ENCODE measurements at regions not wholly inside any gene's neighbourhood (a gene's known extent, or its start where the extent isn't known, plus 50 kb on each side); places are given as distances from the start of the nearest gene placed in this dataset.

GRCh38 chr4:134328741-134329140, 127.2 kb upstream of the PABPC4L start:
- CTCF ChIA-PET, result no interaction called here
- POLR2A ChIA-PET, result no interaction called here
- DNase-seq (ENCODE audit: extremely low spot score), result no peak
- TF ChIP-seq SUZ12 (IDR thresholded peaks at IDR 0.05), result no peak
- TF ChIP-seq NFRKB (IDR thresholded peaks at IDR 0.05), result no peak
- TF ChIP-seq L3MBTL2 (conservative IDR thresholded peaks at IDR 0.05), result no peak
- no peak for TF ChIP-seq FOXA1 (IDR thresholded peaks at IDR 0.05)

GRCh38 chr4:134327274-134328122, 125.9 kb upstream of the PABPC4L start:
- TF ChIP-seq SUZ12 (IDR thresholded peaks at IDR 0.05) (no peak), ARNT (IDR thresholded peaks at IDR 0.05) (no peak), HDGF (IDR thresholded peaks at IDR 0.05; ENCODE audit: borderline replicate concordance) (no peak), TARDBP (IDR thresholded peaks at IDR 0.05) (no peak), BHLHE40 (IDR thresholded peaks at IDR 0.05; ENCODE audit: borderline replicate concordance) (no peak), FOXA1 (IDR thresholded peaks at IDR 0.05) (no peak), ELF4 (IDR thresholded peaks at IDR 0.05) (no peak), FOXK2 (IDR thresholded peaks at IDR 0.05) (no peak), LEF1 (IDR thresholded peaks at IDR 0.05; ENCODE audit: borderline replicate concordance) (no peak), FOXM1 (IDR thresholded peaks at IDR 0.05; ENCODE audit: borderline replicate concordance) (no peak), SP1 (IDR thresholded peaks at IDR 0.05) (no peak), CTBP1 (IDR thresholded peaks at IDR 0.05; ENCODE audit: borderline replicate concordance) (no peak), L3MBTL2 (conservative IDR thresholded peaks at IDR 0.05) (no peak), ZNF384 (IDR thresholded peaks at IDR 0.05) (no peak), NFRKB (IDR thresholded peaks at IDR 0.05) (no peak)
- TF ChIP-seq, protein P1, sequence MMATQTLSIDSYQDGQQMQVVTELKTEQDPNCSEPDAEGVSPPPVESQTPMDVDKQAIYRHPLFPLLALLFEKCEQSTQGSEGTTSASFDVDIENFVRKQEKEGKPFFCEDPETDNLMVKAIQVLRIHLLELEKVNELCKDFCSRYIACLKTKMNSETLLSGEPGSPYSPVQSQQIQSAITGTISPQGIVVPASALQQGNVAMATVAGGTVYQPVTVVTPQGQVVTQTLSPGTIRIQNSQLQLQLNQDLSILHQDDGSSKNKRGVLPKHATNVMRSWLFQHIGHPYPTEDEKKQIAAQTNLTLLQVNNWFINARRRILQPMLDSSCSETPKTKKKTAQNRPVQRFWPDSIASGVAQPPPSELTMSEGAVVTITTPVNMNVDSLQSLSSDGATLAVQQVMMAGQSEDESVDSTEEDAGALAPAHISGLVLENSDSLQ (IDR thresholded peaks at IDR 0.05), result no peak
- no peak for DNase-seq (ENCODE audit: extremely low spot score)
- ChIA-PET POLR2A (no interaction called here), CTCF (no interaction called here)

DNA sequence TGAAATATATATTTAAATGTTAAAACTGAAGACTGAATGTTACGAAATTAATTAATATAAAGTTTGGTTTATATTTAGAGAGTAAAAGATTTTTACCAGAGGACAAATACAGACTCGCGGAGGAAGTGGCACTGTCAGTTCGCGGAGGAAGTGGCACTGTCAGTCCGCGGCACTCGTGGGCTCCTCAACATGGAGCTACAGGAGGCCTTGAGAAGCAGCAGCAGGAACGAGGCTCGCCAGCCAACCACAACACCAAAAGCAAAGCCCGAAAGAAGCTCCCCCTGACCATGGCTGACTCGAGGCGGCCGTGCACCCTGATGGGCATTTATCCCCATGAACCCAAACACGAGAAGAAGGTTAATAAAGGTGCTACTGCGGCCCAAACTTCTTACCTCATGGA, 125.3 kb upstream of the PABPC4L start:
- CTCF ChIA-PET, result no interaction called here
- POLR2A ChIA-PET, result no interaction called here
- DNase-seq (ENCODE audit: extremely low spot score), result no peak
- TF ChIP-seq ZNF384 (IDR thresholded peaks at IDR 0.05) (no peak), TARDBP (IDR thresholded peaks at IDR 0.05) (no peak), L3MBTL2 (conservative IDR thresholded peaks at IDR 0.05) (no peak), ELF4 (IDR thresholded peaks at IDR 0.05) (no peak), LEF1 (IDR thresholded peaks at IDR 0.05; ENCODE audit: borderline replicate concordance) (no peak), FOXA1 (IDR thresholded peaks at IDR 0.05) (no peak), CTBP1 (IDR thresholded peaks at IDR 0.05; ENCODE audit: borderline replicate concordance) (no peak)
- TF ChIP-seq, protein P1 (IDR thresholded peaks at IDR 0.05), result no peak

- no peak for DNase-seq (ENCODE audit: extremely low spot score)
- no peak for TF ChIP-seq L3MBTL2 (conservative IDR thresholded peaks at IDR 0.05)
- TF ChIP-seq LEF1 (IDR thresholded peaks at IDR 0.05; ENCODE audit: borderline replicate concordance), result no peak
- no peak for TF ChIP-seq ARNT (IDR thresholded peaks at IDR 0.05)
- TF ChIP-seq NFRKB (IDR thresholded peaks at IDR 0.05), result no peak
- TF ChIP-seq HDGF (IDR thresholded peaks at IDR 0.05; ENCODE audit: borderline replicate concordance), result no peak
- ChIA-PET CTCF (no interaction called here), POLR2A (no interaction called here)
These were observed 122.6 kb upstream of the PABPC4L start for GRCh38 chr4:134324179-134324578.

- ChIA-PET POLR2A (no interaction called here), CTCF (no interaction called here)
- TF ChIP-seq SUZ12 (IDR thresholded peaks at IDR 0.05) (no peak), ARNT (IDR thresholded peaks at IDR 0.05) (no peak), TARDBP (IDR thresholded peaks at IDR 0.05) (no peak), FOXK2 (IDR thresholded peaks at IDR 0.05) (no peak), L3MBTL2 (conservative IDR thresholded peaks at IDR 0.05) (no peak), FOXM1 (IDR thresholded peaks at IDR 0.05; ENCODE audit: borderline replicate concordance) (no peak), NFRKB (IDR thresholded peaks at IDR 0.05) (no peak), CTBP1 (IDR thresholded peaks at IDR 0.05; ENCODE audit: borderline replicate concordance) (no peak), LEF1 (IDR thresholded peaks at IDR 0.05; ENCODE audit: borderline replicate concordance) (no peak), ZNF384 (IDR thresholded peaks at IDR 0.05) (no peak), BHLHE40 (IDR thresholded peaks at IDR 0.05; ENCODE audit: borderline replicate concordance) (no peak), FOXA1 (IDR thresholded peaks at IDR 0.05) (no peak)
- TF ChIP-seq, protein P1 (IDR thresholded peaks at IDR 0.05), result no peak
- no peak for DNase-seq (ENCODE audit: extremely low spot score)
These were observed 118.5 kb upstream of the PABPC4L start for GRCh38 chr4:134320048-134320447.

DNA sequence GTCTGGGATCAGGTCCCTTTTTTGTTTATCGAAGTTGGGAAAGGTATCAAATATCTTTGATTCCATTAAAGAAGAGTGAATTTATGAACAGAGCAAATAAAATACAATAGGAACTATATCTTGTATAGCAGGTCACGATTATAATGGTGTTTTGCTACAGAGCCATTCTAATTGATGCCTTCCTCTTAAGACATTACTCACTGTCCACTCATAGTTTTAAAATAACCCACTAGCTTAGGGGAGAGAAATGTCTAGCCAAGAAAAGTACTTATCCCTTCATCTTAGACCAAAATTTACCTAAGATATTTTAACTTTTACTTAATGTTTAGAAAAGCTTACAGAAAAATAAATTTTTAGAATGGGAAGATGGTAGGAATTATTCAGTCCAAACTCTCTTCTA, 112.0 kb upstream of the PABPC4L start:
- no peak for DNase-seq (ENCODE audit: extremely low spot score)
- ChIA-PET CTCF (no interaction called here), POLR2A (no interaction called here)
- TF ChIP-seq, protein P1 (IDR thresholded peaks at IDR 0.05), result no peak
- TF ChIP-seq TARDBP (IDR thresholded peaks at IDR 0.05) (no peak), HDGF (IDR thresholded peaks at IDR 0.05; ENCODE audit: borderline replicate concordance) (no peak), ZNF384 (IDR thresholded peaks at IDR 0.05) (no peak), SUZ12 (IDR thresholded peaks at IDR 0.05) (no peak), FOXM1 (IDR thresholded peaks at IDR 0.05; ENCODE audit: borderline replicate concordance) (no peak), FOXK2 (IDR thresholded peaks at IDR 0.05) (no peak), ELF4 (IDR thresholded peaks at IDR 0.05) (no peak), LEF1 (IDR thresholded peaks at IDR 0.05; ENCODE audit: borderline replicate concordance) (no peak), L3MBTL2 (conservative IDR thresholded peaks at IDR 0.05) (no peak), SP1 (IDR thresholded peaks at IDR 0.05) (no peak), ARNT (IDR thresholded peaks at IDR 0.05) (no peak)
